SK-N-SH (cell line): ENCODE measurements at regions not wholly inside any gene's neighbourhood (a gene's known extent, or its start where the extent isn't known, plus 50 kb on each side); places are given as distances from the start of the nearest gene placed in this dataset.

Experiments
- CTCF ChIA-PET: fragments of 300-600, 350-600 bp; formaldehyde crosslinking; extraction: SDS; loops from one replicate; lab custom pipeline; 2021; lab: Yijun Ruan, JAX
- POLR2A ChIA-PET: fragments of 350-600 bp; sonication (Branson Sonifier 250); formaldehyde crosslinking; extraction: SDS; loops from one replicate; lab custom pipeline; 2020; ENCODE audit warnings: antibody characterized with exemption, inconsistent platforms; lab: Yijun Ruan, JAX
- DNase-seq: peaks from one replicate; pipeline ENCODE4 v3.0.0; 2012
- H2AFZ ChIP-seq: fragments of 200-600 bp; sonication (generic); 2 replicates; pipeline ENCODE4 v1.8.1; 2016; ENCODE audit warnings: antibody characterized with exemption, mild to moderate bottlenecking, low read depth
- H3F3A ChIP-seq: fragments of 200-600 bp; sonication (generic); replicated peaks from 2 replicates; pipeline ENCODE3; 2016; ENCODE audit warnings: antibody characterized with exemption, mild to moderate bottlenecking; ENCODE audit not compliant: insufficient read depth
- H3K27ac ChIP-seq, 2 experiments: fragments of 200-500 bp in 1 of 2; fragments of 200-600 bp in 1 of 2; sonication (Bioruptor generic) in 1 of 2; sonication (generic), shearing (Covaris generic) in 1 of 2; 2 replicates each; pipeline versions ENCODE4 v1.5.1 to v1.6.1; 2014 to 2016; ENCODE audit warnings: low read depth in 2 of 2, inconsistent platforms in 1 of 2, low read length in 1 of 2, mild to moderate bottlenecking in 1 of 2, mixed read lengths in 1 of 2
- H3K27me3 ChIP-seq: fragments of 200-600 bp; sonication (generic), shearing (Covaris generic); 2 replicates; pipeline ENCODE4 v1.6.1; 2016; ENCODE audit warnings: mixed run types; ENCODE audit not compliant: insufficient read depth
- H3K36me3 ChIP-seq, 2 experiments: fragments of 200-500 bp in 1 of 2; fragments of 200-600 bp in 1 of 2; sonication (Bioruptor generic) in 1 of 2; sonication (generic) in 1 of 2; replicated peaks in 1 of 2; 2 replicates each; pipeline versions ENCODE3 to v1.5.1; 2014 to 2016; ENCODE audit warnings: low read length in 1 of 2, mild to moderate bottlenecking in 1 of 2; ENCODE audit not compliant: insufficient read depth in 2 of 2, control insufficient read depth in 1 of 2
- H3K4me1 ChIP-seq, 2 experiments: fragments of 200-500 bp in 1 of 2; fragments of 200-600 bp in 1 of 2; sonication (Bioruptor generic) in 1 of 2; sonication (generic), shearing (Covaris generic) in 1 of 2; 2 replicates each; pipeline versions ENCODE4 v1.5.1 to v1.6.1; 2014 to 2016; ENCODE audit warnings: low read depth in 1 of 2, low read length in 1 of 2, mixed run types in 1 of 2; ENCODE audit not compliant: insufficient read depth in 2 of 2, control insufficient read depth in 1 of 2
- H3K4me2 ChIP-seq: fragments of 200-600 bp; sonication (generic), shearing (Covaris generic); 2 replicates; pipeline ENCODE4 v1.6.1; 2017; ENCODE audit warnings: mixed run types
- H3K4me3 ChIP-seq, 2 experiments: fragments of 200-500 bp in 1 of 2; fragments of 200-600 bp in 1 of 2; sonication (Bioruptor generic) in 1 of 2; sonication (generic), shearing (Covaris generic) in 1 of 2; 2 replicates each; pipeline versions ENCODE4 v1.5.1 to v1.8.1; 2014 to 2016; ENCODE audit warnings: low read depth in 2 of 2, inconsistent platforms in 1 of 2, low read length in 1 of 2, mild to moderate bottlenecking in 1 of 2, mixed read lengths in 1 of 2, moderate library complexity in 1 of 2
- H3K79me2 ChIP-seq: fragments of 200-600 bp; sonication (generic); 2 replicates; pipeline ENCODE4 v1.8.1; 2017; ENCODE audit warnings: mild to moderate bottlenecking; ENCODE audit not compliant: insufficient read depth
- H3K9ac ChIP-seq: fragments of 200-600 bp; sonication (generic); 2 replicates; pipeline ENCODE4 v1.6.1; 2017; ENCODE audit warnings: mixed run types
- H3K9me2 ChIP-seq: fragments of 200-600 bp; sonication (generic); 2 replicates; pipeline ENCODE4 v1.6.1; 2017; ENCODE audit warnings: mixed run types
- H3K9me3 ChIP-seq: fragments of 200-600 bp; sonication (generic); 2 replicates; pipeline ENCODE4 v1.6.1; 2017; ENCODE audit warnings: mixed run types, mild to moderate bottlenecking, moderate library complexity
- H4K20me1 ChIP-seq: fragments of 200-600 bp; sonication (generic); 2 replicates; pipeline ENCODE4 v1.6.1; 2017; ENCODE audit warnings: mild to moderate bottlenecking, mixed run types; ENCODE audit not compliant: insufficient read depth
- CHD2 ChIP-seq: fragments of 150-350 bp; IDR thresholded peaks from 2 replicates; pipeline ENCODE4 v1.6.1; 2018; ENCODE audit warnings: low read length; ENCODE audit not compliant: partially characterized antibody
- ELF1 ChIP-seq: IDR thresholded peaks from 2 replicates; pipeline ENCODE4 v1.4.0; 2012
- EZH2phosphoT487 ChIP-seq: fragments of 200-600 bp; sonication (generic); IDR thresholded peaks from 2 replicates; pipeline ENCODE4 v1.6.1; 2017; ENCODE audit warnings: low read depth, mixed run types, mild to moderate bottlenecking, antibody characterized with exemption, moderate library complexity, borderline replicate concordance
- GABPA ChIP-seq: IDR thresholded peaks from 2 replicates; pipeline ENCODE4 v1.4.0; 2012; ENCODE audit warnings: low read depth, mild to moderate bottlenecking
- IRF3 ChIP-seq: fragments of 150-350 bp; IDR thresholded peaks from 2 replicates; pipeline ENCODE4 v1.6.1; 2016; ENCODE audit warnings: mild to moderate bottlenecking, low read depth, low read length
- NRF1 ChIP-seq: IDR thresholded peaks from 2 replicates; pipeline ENCODE4 v1.6.1; 2012; ENCODE audit warnings: low read depth, mild to moderate bottlenecking, low read length
- SMC3 ChIP-seq: IDR thresholded peaks from 2 replicates; pipeline ENCODE4 v1.6.1; 2012; ENCODE audit warnings: low read depth, low read length, improper control_type of control experiment
- USF1 ChIP-seq: IDR thresholded peaks from 2 replicates; pipeline ENCODE4 v1.4.0; 2012; ENCODE audit warnings: low read depth, borderline replicate concordance
- ZBTB33 ChIP-seq: IDR thresholded peaks from 2 replicates; pipeline ENCODE4 v1.4.0; 2012; ENCODE audit warnings: low read depth, borderline replicate concordance
- WGBS: methylation state at CpG from one replicate; pipeline ENCODE4 v1.1.6; 2017; ENCODE audit warnings: low lambda C conversion rate; 5-methylcytosine and 5-hydroxymethylcytosine counted together

GRCh38 chr3:87442470-87442869, 166.1 kb upstream of the POU1F1 start:
- Histone ChIP-seq H3F3A (no peaks in the 10 kb centered on the region), H2AFZ (no peak overlapping the region), H3K27me3 (no peaks in the 10 kb centered on the region), H3K36me3 (no peaks in the 10 kb centered on the region), H3K4me1 (no peaks in the 10 kb centered on the region), H3K4me2 (no peak overlapping the region), H3K9me2 (no peaks in the 10 kb centered on the region), H3K4me3 (no peak overlapping the region), H4K20me1 (no peaks in the 10 kb centered on the region), H3K27ac (no peak overlapping the region), H3K9me3 (no peaks in the 10 kb centered on the region), H3K79me2 (no peaks in the 10 kb centered on the region), H3K9ac (no peak overlapping the region)
- 11% methylated on average over 3 of the region's 3 CpGs for WGBS
- ChIA-PET POLR2A (no interaction called here), CTCF (interaction anchor here (0.7 to 1.3 kb wide), 2 partner anchors 12 to 20 kb away, joined by 3 read pairs; no protein-coding TSS in a partner anchor)
- DNase-seq = no peak
- no peak for TF ChIP-seq CHD2
- no peak for TF ChIP-seq GABPA
- no peak for TF ChIP-seq USF1

- CTCF ChIA-PET = no interaction called here
- WGBS = 26% methylated on average over 1 of the region's 1 CpG
Observed at GRCh38 chr3:87437765-87438164, 161.4 kb upstream of the POU1F1 start.

More at GRCh38 chr3:87437765-87438164, 161.4 kb upstream of the POU1F1 start:
- no peak for DNase-seq
- Histone ChIP-seq H4K20me1 (no peaks in the 10 kb centered on the region), H2AFZ (no peak overlapping the region), H3K9ac (no peak overlapping the region), H3K36me3 (no peaks in the 10 kb centered on the region), H3K27me3 (no peaks in the 10 kb centered on the region), H3K79me2 (no peaks in the 10 kb centered on the region), H3K4me2 (0 out of 2 replicates have a peak overlapping the region, but pooled peaks have one; percentile 14), H3K27ac (no peak overlapping the region), H3K9me3 (no peaks in the 10 kb centered on the region), H3K4me1 (no peaks in the 10 kb centered on the region), H3K4me3 (no peak overlapping the region), H3F3A (no peaks in the 10 kb centered on the region), H3K9me2 (no peaks in the 10 kb centered on the region)
- POLR2A ChIA-PET = no interaction called here
- TF ChIP-seq ZBTB33 (no peak), USF1 (no peak), ELF1 (no peak), SMC3 (no peak), IRF3 (no peak), NRF1 (no peak), EZH2phosphoT487 (no peak)
